H9 (cell line): ENCODE measurements at regions not wholly inside any gene's neighbourhood (a gene's known extent, or its start where the extent isn't known, plus 50 kb on each side); places are given as distances from the start of the nearest gene placed in this dataset.
A peak's percentile ranks its signal among the peaks of the same experiment; 100 is the strongest.

Experiments used
- DNase-seq: peaks from one replicate; pipeline ENCODE4 v3.0.0-alpha.2; 2017
- H2AFZ ChIP-seq: one replicate; pipeline ENCODE4 v1.6.1; 2013; ENCODE audit warnings: mild to moderate bottlenecking, low read length, control low read depth, moderate library complexity
- H2AK5ac ChIP-seq: 2 replicates; pipeline ENCODE4 v1.6.1; 2013; ENCODE audit warnings: low read length, control low read depth, mixed read lengths; ENCODE audit not compliant: insufficient read length
- H2BK120ac ChIP-seq: one replicate; pipeline ENCODE4 v1.6.1; 2013; ENCODE audit warnings: low read depth, mild to moderate bottlenecking, low read length, control low read depth, inconsistent platforms; ENCODE audit not compliant: poor library complexity, severe bottlenecking
- H2BK12ac ChIP-seq: 2 replicates; pipeline ENCODE4 v1.6.1; 2013; ENCODE audit warnings: low read length, control low read depth, mixed read lengths, low read depth; ENCODE audit not compliant: insufficient read length
- H2BK15ac ChIP-seq: 2 replicates; pipeline ENCODE4 v1.6.1; 2013; ENCODE audit warnings: low read depth, low read length, control low read depth
- H2BK20ac ChIP-seq: one replicate; pipeline ENCODE4 v1.6.1; 2013; ENCODE audit warnings: low read depth, mild to moderate bottlenecking, low read length, control low read depth, inconsistent platforms; ENCODE audit not compliant: poor library complexity, severe bottlenecking
- H2BK5ac ChIP-seq: 2 replicates; pipeline ENCODE4 v1.6.1; 2013; ENCODE audit warnings: low read length, control low read depth, mixed read lengths; ENCODE audit not compliant: insufficient read length
- H3K14ac ChIP-seq: 2 replicates; pipeline ENCODE4 v1.6.1; 2013; ENCODE audit warnings: low read length, control low read depth; ENCODE audit not compliant: insufficient read depth
- H3K18ac ChIP-seq: 2 replicates; pipeline ENCODE4 v1.6.1; 2013; ENCODE audit warnings: low read depth, mild to moderate bottlenecking, mixed read lengths, low read length, control low read depth; ENCODE audit not compliant: insufficient read length
- H3K23ac ChIP-seq: 2 replicates; pipeline ENCODE4 v1.6.1; 2013; ENCODE audit warnings: low read length, control low read depth, mixed read lengths, low read depth; ENCODE audit not compliant: insufficient read length
- H3K23me2 ChIP-seq: 2 replicates; pipeline ENCODE4 v1.6.1; 2013; ENCODE audit warnings: low read depth, mild to moderate bottlenecking, mixed read lengths, low read length, control low read depth; ENCODE audit not compliant: insufficient read length, poor library complexity, severe bottlenecking
- H3K27ac ChIP-seq: 2 replicates; pipeline ENCODE4 v1.5.1; 2013; ENCODE audit warnings: low read length, control low read depth, mixed read lengths, low read depth; ENCODE audit not compliant: insufficient read length
- H3K27me3 ChIP-seq: 2 replicates; pipeline ENCODE4 v1.6.1; 2013; ENCODE audit warnings: low read length, control low read depth, inconsistent platforms; ENCODE audit not compliant: insufficient read depth
- H3K4ac ChIP-seq: 2 replicates; pipeline ENCODE4 v1.6.1; 2013; ENCODE audit warnings: low read depth, mild to moderate bottlenecking, control low read depth, inconsistent platforms, low read length, moderate library complexity
- H3K4me1 ChIP-seq: 2 replicates; pipeline ENCODE4 v1.6.1; 2013; ENCODE audit warnings: low read length, control low read depth, inconsistent platforms; ENCODE audit not compliant: insufficient read depth
- H3K4me2 ChIP-seq: 2 replicates; pipeline ENCODE4 v1.6.1; 2013; ENCODE audit warnings: low read length, control low read depth, mixed read lengths; ENCODE audit not compliant: insufficient read length, insufficient read depth
- H3K56ac ChIP-seq: 2 replicates; pipeline ENCODE4 v1.6.1; 2013; ENCODE audit warnings: low read depth, mild to moderate bottlenecking, mixed read lengths, low read length, control low read depth; ENCODE audit not compliant: insufficient read length
- H3K79me1 ChIP-seq: 2 replicates; pipeline ENCODE4 v1.6.1; 2013; ENCODE audit warnings: low read depth, mild to moderate bottlenecking, moderate library complexity, low read length, control low read depth, inconsistent platforms; ENCODE audit not compliant: insufficient read depth, poor library complexity, severe bottlenecking
- H3K79me2 ChIP-seq: 2 replicates; pipeline ENCODE4 v1.6.1; 2013; ENCODE audit warnings: low read length, control low read depth, inconsistent platforms; ENCODE audit not compliant: insufficient read depth
- H3K9ac ChIP-seq: 2 replicates; pipeline ENCODE4 v1.6.1; 2013; ENCODE audit warnings: low read length, control low read depth, mixed read lengths; ENCODE audit not compliant: insufficient read length; ENCODE audit errors: extremely low read depth
- H3K9me3 ChIP-seq: one replicate; pipeline ENCODE4 v1.6.1; 2013; ENCODE audit warnings: low read depth, low read length, inconsistent platforms; ENCODE audit not compliant: control insufficient read depth
- H3T11ph ChIP-seq: one replicate; pipeline ENCODE4 v1.6.1; 2013; ENCODE audit warnings: mild to moderate bottlenecking, low read length, control low read depth, inconsistent platforms
- H4K20me1 ChIP-seq: one replicate; pipeline ENCODE4 v1.6.1; 2013; ENCODE audit not compliant: control insufficient read depth, insufficient read length, insufficient read depth
- H4K5ac ChIP-seq: 2 replicates; pipeline ENCODE4 v1.6.1; 2013; ENCODE audit warnings: low read depth, mild to moderate bottlenecking, mixed read lengths, low read length, control low read depth; ENCODE audit not compliant: insufficient read length
- H4K8ac ChIP-seq: replicated peaks from 2 replicates; pipeline ENCODE4 v1.6.1; 2013; ENCODE audit warnings: low read length, control low read depth, mixed read lengths, low read depth; ENCODE audit not compliant: insufficient read length
- H4K91ac ChIP-seq: 2 replicates; pipeline ENCODE4 v1.6.1; 2013; ENCODE audit warnings: low read depth, mild to moderate bottlenecking, moderate library complexity, mixed read lengths, low read length, control low read depth; ENCODE audit not compliant: insufficient read length
- H3K27ac Mint-ChIP-seq, 3 experiments: 2 replicates in 2 of 3; 3 replicates in 1 of 3; pipeline ENCODE4 v1.8.0; 2020 to 2021; ENCODE audit warnings: mixed read lengths in 3 of 3, mild to moderate bottlenecking in 1 of 3, moderate library complexity in 1 of 3
- H3K27me3 Mint-ChIP-seq: 2 replicates; pipeline ENCODE4 v1.8.0; 2021; ENCODE audit warnings: low read depth, mild to moderate bottlenecking, moderate library complexity, mixed read lengths
- H3K36me3 Mint-ChIP-seq, 3 experiments: 2 replicates in 2 of 3; 3 replicates in 1 of 3; pipeline ENCODE4 v1.8.0; 2020 to 2021; ENCODE audit warnings: low read depth in 3 of 3, mixed read lengths in 3 of 3; ENCODE audit not compliant: insufficient read depth in 1 of 3
- H3K4me1 Mint-ChIP-seq, 2 experiments: 2 replicates each; pipeline ENCODE4 v1.8.0; 2020; ENCODE audit warnings: mixed read lengths in 2 of 2
- H3K4me3 Mint-ChIP-seq, 2 experiments: 2 replicates in 1 of 2; 3 replicates in 1 of 2; pipeline ENCODE4 v1.8.0; 2020 to 2021; ENCODE audit warnings: mild to moderate bottlenecking in 2 of 2, mixed read lengths in 2 of 2, moderate library complexity in 1 of 2
- H3K9me3 Mint-ChIP-seq, 2 experiments: 2 replicates in 1 of 2; 3 replicates in 1 of 2; pipeline ENCODE4 v1.8.0; 2020; ENCODE audit warnings: mild to moderate bottlenecking in 2 of 2, mixed read lengths in 2 of 2, moderate library complexity in 1 of 2
- WGBS: extraction: QIAGEN DNeasy Blood & Tissue Kit; methylation state at CpG from one replicate; pipeline ENCODE4 v1.1.7; 2013; ENCODE audit warnings: missing lambda C conversion rate, low lambda C conversion rate, mixed read lengths; ENCODE audit not compliant: insufficient read length; ENCODE audit errors: extremely low coverage; 5-methylcytosine and 5-hydroxymethylcytosine counted together
- TF ChIP-seq, protein P1 (sequence below): fragments of 200-600 bp; sonication (generic); conservative IDR thresholded peaks from 3 replicates; pipeline ENCODE4 v1.8.0; 2021; ENCODE audit warnings: antibody characterized with exemption, mild to moderate bottlenecking

GRCh38 chr13:81800433-81800832, 1459.5 kb upstream of the SPRY2 start:
- WGBS = no CpG with 5 or more reads among the region's 1 CpG

More at GRCh38 chr13:81800433-81800832, 1459.5 kb upstream of the SPRY2 start:
- Histone ChIP-seq H3K4me1 (peaks cover 3% of the 10 kb centered on the region), H3K14ac (no peak overlapping the region), H4K91ac (no peak overlapping the region), H3K9me3 (no peaks in the 10 kb centered on the region), H2AFZ (no peak overlapping the region), H2BK5ac (no peak overlapping the region), H4K20me1 (no peaks in the 10 kb centered on the region), H2BK15ac (no peak overlapping the region), H3K79me2 (no peaks in the 10 kb centered on the region), H2BK120ac (no peak overlapping the region), H3K23me2 (no peaks in the 10 kb centered on the region), H2BK12ac (no peak overlapping the region), H3K23ac (no peak overlapping the region), H3K9ac (no peak overlapping the region), H3T11ph (no peak overlapping the region), H3K18ac (no peak overlapping the region), H3K27ac (no peak overlapping the region), H3K4me2 (no peak overlapping the region), H3K27me3 (no peaks in the 10 kb centered on the region; the same call in 1 of the 2 replicates), H3K56ac (no peak overlapping the region), H2AK5ac (no peak overlapping the region), H3K79me1 (no peaks in the 10 kb centered on the region), H2BK20ac (no peak overlapping the region), H4K5ac (no peak overlapping the region), H3K4ac (no peak overlapping the region), H4K8ac (no peak overlapping the region)
- TF ChIP-seq, protein P1, sequence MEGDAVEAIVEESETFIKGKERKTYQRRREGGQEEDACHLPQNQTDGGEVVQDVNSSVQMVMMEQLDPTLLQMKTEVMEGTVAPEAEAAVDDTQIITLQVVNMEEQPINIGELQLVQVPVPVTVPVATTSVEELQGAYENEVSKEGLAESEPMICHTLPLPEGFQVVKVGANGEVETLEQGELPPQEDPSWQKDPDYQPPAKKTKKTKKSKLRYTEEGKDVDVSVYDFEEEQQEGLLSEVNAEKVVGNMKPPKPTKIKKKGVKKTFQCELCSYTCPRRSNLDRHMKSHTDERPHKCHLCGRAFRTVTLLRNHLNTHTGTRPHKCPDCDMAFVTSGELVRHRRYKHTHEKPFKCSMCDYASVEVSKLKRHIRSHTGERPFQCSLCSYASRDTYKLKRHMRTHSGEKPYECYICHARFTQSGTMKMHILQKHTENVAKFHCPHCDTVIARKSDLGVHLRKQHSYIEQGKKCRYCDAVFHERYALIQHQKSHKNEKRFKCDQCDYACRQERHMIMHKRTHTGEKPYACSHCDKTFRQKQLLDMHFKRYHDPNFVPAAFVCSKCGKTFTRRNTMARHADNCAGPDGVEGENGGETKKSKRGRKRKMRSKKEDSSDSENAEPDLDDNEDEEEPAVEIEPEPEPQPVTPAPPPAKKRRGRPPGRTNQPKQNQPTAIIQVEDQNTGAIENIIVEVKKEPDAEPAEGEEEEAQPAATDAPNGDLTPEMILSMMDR = no peak
- H3K9me3 Mint-ChIP-seq = no peaks in the 10 kb centered on the region
- DNase-seq = no peak
- no peaks in the 10 kb centered on the region for H3K27me3 Mint-ChIP-seq
- H3K27ac Mint-ChIP-seq = peak overlapping the region in 1 of 3 experiments; percentile 18; a peak in 2 of 7 replicates
- H3K36me3 Mint-ChIP-seq = no peaks in the 10 kb centered on the region
- no peak overlapping the region for H3K4me3 Mint-ChIP-seq
- peaks cover 5 to 13% of the 10 kb centered on the region in 2 experiments; a peak in 3 of 4 replicates for H3K4me1 Mint-ChIP-seq
